ENCODE measurements at regions not wholly inside any gene's neighbourhood (a gene's known extent, or its start where the extent isn't known, plus 50 kb on each side); places are given as distances from the start of the nearest gene placed in this dataset.

GRCh38 chr2:128733450-128733849 lies 414.8 kb upstream of the HS6ST1 start:
- TF ChIP-seq CTCF (IDR thresholded peaks at IDR 0.05; ENCODE audit: low read depth, low read length, poor library complexity, severe bottlenecking) = no peak
- TF ChIP-seq EZH2phosphoT487 (IDR thresholded peaks at IDR 0.05; ENCODE audit: borderline replicate concordance, low read length) = no peak

Measured in DOHH2 (cell line).